ENCODE measurements at regions not wholly inside any gene's neighbourhood (a gene's known extent, or its start where the extent isn't known, plus 50 kb on each side); places are given as distances from the start of the nearest gene placed in this dataset.
A peak's percentile ranks its signal among the peaks of the same experiment; 100 is the strongest.

DNA sequence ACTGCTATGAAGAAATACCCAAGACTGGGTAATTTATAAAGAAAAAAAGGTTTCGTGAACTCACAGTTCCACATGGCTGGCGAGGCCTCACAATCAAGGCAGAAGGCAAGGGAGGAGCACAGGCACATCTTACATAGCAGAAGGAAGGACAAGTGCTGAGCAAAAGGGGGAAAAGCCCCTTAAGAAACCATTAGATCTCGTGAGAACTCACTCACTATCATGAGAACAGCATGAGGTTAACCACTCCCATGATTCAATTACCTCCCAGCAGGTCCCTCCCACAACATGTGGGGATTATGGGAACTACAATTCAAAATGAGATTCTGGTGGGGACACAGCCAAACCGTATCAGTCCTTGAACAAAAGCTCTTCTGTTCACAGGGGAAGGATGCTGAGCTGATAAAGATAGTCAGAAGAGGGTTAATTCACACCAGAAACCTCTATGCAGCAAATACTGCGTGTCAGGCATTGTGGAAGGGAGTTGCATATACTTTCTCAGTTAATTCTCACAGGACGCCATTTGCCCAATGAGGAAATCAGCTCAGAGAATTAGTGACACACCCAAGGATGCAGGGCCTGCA lies 246.2 kb downstream of the FOXO1 start:
- peaks cover 12% of the 10 kb centered on the region for H3K4me1 Mint-ChIP-seq
- H3K27me3 Mint-ChIP-seq: no peaks in the 10 kb centered on the region
- no peaks in the 10 kb centered on the region for H3K36me3 Mint-ChIP-seq (ENCODE audit: low read depth)
- no peaks in the 10 kb centered on the region for H3K9me3 Mint-ChIP-seq
- no peak overlapping the region for H3K4me3 Mint-ChIP-seq
- peak overlapping the region; percentile 39 for H3K27ac Mint-ChIP-seq
- peak; percentile 70 for ATAC-seq (replicated peaks)

DNA sequence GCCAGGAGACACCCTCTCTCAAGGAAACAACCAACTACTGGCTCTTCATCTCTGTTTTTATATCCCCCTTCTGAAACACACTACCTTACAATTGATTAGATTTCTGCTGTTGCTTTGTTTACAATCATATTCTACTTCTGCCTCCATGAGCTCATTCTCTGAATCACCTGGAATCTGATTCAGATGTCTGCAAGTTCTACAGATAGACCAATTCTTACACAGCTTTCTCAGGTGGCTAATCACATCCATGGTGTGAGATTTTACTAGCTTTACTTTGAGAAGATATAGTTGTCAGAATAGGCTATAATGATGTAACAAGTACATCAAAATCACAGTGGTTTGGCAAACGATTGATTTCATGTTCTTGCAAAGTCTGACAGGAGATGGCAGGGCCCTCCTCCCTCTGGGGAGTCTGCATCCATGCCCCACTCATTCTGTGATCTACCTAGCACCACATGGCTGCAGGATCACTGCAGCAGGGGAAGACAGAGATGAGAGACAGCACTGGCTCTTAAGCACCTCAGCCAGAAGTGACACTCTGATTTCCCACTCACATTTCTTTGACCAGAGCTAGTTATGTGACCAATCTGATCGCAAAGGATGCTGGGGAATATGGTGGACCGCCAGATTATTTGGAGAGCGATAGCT lies 243.7 kb downstream of the FOXO1 start:
- Mint-ChIP-seq H3K4me1 (peaks cover 12% of the 10 kb centered on the region), H3K9me3 (no peaks in the 10 kb centered on the region), H3K36me3 (ENCODE audit: low read depth) (no peaks in the 10 kb centered on the region), H3K4me3 (no peak overlapping the region), H3K27ac (peak overlapping the region; percentile 37), H3K27me3 (no peaks in the 10 kb centered on the region)
- ATAC-seq (replicated peaks): peak; percentile 76

DNA sequence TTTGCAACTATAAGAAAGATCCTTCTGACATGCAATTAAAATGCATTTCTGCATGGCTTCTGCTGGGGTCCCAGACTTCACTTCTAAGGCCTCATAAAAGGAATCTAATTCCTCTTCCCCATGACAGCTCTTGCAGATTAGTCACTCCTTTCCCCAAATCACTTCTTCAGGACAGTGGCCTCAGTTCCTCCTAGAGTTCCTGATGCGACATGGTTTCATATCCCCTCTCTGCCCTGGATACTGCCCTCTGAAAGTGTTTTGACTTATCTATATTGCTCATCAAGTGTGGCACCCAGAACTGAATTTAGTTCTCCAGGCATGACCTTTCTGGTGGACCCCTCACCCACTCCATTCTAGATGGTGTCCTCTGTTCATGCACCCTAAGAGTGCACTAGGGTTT lies 238.1 kb downstream of the FOXO1 start:
- Mint-ChIP-seq H3K27ac (no peak overlapping the region), H3K27me3 (no peaks in the 10 kb centered on the region), H3K4me3 (no peak overlapping the region), H3K9me3 (no peaks in the 10 kb centered on the region), H3K36me3 (ENCODE audit: low read depth) (no peaks in the 10 kb centered on the region), H3K4me1 (peaks cover 16% of the 10 kb centered on the region)
- ATAC-seq (replicated peaks): no peak

DNA sequence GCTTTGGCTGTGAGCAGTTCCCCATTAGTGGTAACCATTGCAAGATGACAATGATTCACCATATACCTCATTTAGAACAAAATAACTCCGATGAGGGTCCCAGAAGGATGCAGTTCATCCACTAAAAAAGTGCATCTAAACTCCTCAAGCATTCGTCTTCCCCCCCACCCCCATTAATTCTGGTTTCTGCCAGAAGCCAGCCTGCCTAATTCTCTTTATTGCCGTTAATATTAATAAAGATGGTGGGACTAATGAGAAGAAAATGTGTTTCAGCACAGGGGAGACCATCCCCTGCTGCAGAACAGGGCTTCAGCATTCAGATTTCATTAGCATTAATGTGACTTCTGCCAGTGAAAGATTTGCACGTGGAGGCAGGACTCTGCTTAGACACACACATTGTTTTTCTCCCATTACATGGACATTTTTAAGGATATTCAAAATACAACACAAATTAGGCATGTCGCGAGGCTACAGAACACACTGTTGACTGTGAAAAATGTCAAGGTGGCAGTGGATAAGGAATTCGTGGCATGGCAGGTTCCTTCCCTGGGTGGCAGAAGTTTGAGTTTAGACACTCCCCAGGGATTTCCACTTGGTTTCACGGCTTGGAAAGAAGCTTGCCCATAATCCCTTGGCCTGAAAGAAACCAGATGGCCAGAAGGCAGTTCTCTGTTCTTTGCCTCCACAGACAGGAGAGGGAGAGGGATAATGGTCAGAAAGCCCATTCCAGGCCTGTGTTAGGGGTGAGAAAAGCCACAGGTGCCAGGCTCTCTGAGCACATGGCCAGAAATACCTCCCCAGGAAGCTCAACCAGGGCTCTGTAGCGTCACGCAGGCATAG lies 236.5 kb downstream of the FOXO1 start:
- H3K4me1 Mint-ChIP-seq: peaks cover 27% of the 10 kb centered on the region
- H3K9me3 Mint-ChIP-seq: no peaks in the 10 kb centered on the region
- no peak overlapping the region for H3K4me3 Mint-ChIP-seq
- H3K27me3 Mint-ChIP-seq: no peaks in the 10 kb centered on the region
- no peak for ATAC-seq (replicated peaks)
- no peak overlapping the region for H3K27ac Mint-ChIP-seq
- H3K36me3 Mint-ChIP-seq (ENCODE audit: low read depth): no peaks in the 10 kb centered on the region

DNA sequence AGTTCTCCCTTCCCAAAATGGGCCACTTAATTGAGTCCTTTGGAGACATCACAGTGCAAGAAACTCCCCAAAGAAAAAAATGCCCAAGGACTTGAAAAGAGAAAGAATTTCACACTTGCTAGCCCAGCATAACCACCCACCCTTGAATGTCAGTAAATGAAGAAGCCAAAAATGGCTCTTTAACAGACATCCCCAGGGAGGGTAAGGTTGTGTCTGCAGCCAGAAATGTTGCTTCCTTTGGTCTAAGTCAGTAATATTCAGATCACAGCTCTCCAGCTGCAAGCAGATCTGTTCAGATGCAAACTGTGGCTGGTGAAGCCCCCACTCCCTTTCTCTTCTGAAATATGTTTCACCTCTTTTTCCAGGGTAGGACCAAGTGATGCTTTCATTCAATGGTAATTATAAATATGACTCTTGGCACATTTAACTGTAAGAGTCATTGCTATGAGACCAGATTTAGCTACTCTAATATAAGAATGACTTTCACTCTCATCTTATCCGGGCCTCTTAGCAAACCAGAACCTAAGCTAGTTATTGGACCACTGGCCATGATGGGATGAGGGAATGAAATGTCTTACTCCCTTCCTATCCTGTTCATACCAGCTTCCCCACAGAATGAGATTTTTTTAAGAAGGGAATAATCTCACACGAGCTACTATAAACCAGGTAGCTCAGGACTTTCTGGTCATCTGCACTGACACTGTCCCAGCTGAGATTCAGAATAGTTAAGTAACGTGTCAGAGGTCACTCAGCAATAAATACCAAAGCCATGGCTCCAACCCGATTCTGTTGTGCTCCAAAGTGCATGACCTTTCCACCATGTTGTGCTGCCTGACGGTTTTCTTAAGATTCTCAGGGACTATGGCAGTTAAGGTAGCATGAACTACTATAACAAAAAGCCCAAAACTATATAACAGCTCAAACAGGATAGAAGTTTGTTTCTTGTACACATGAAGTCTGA lies 234.1 kb downstream of the FOXO1 start:
- H3K27ac Mint-ChIP-seq: no peak overlapping the region
- ATAC-seq (replicated peaks): peak; percentile 10
- no peaks in the 10 kb centered on the region for H3K9me3 Mint-ChIP-seq
- peaks cover 31% of the 10 kb centered on the region for H3K4me1 Mint-ChIP-seq
- no peaks in the 10 kb centered on the region for H3K27me3 Mint-ChIP-seq
- H3K4me3 Mint-ChIP-seq: no peak overlapping the region
- H3K36me3 Mint-ChIP-seq (ENCODE audit: low read depth): no peaks in the 10 kb centered on the region

DNA sequence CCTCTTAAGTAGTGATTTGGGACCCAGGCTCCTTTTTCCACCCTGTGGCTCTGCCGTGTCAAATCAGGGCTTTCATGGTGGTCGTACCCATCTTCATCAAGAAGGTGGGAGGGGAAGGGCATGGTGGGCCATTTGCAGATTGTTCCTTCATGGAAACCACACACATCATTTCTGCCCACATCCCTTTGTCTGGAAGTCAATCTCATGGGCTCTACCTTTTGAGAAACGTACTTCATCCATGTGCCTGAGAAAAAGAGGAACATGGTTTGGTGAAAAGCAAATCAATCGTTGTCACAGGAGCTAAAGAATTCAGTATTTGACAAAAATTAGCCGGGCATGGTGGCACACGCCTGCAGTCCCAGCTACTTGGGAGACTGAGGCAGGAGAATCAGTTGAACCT lies 233.4 kb downstream of the FOXO1 start:
- no peak overlapping the region for H3K4me3 Mint-ChIP-seq
- no peaks in the 10 kb centered on the region for H3K9me3 Mint-ChIP-seq
- peaks cover 33% of the 10 kb centered on the region for H3K4me1 Mint-ChIP-seq
- no peaks in the 10 kb centered on the region for H3K27me3 Mint-ChIP-seq
- H3K27ac Mint-ChIP-seq: peak overlapping the region; percentile 66
- ATAC-seq (replicated peaks): no peak
- no peaks in the 10 kb centered on the region for H3K36me3 Mint-ChIP-seq (ENCODE audit: low read depth)

DNA sequence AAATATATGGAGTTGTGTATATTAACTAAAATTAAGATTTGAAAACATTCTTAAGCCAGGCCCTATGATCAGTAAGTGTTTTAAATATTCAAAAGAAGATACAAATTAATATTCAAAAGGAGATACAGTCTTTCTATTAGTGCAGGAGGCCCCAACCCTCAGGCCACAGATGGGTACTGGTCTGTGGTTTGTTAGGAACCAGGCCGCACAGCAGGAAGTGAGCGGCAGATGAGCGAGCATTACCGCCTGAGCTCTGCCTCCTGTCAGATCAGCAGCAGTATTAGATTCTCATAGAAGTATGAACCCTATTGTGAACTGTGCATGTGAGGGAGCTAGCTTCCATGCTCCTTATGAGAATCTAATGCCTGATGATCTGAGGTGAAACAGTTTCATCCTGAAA lies 232.9 kb downstream of the FOXO1 start:
- Mint-ChIP-seq H3K27me3 (no peaks in the 10 kb centered on the region), H3K9me3 (no peaks in the 10 kb centered on the region), H3K36me3 (ENCODE audit: low read depth) (no peaks in the 10 kb centered on the region), H3K4me1 (peaks cover 39% of the 10 kb centered on the region), H3K27ac (peak overlapping the region; percentile 66), H3K4me3 (peak overlapping the region; percentile 26)
- peak; percentile 73 for ATAC-seq (replicated peaks)

DNA sequence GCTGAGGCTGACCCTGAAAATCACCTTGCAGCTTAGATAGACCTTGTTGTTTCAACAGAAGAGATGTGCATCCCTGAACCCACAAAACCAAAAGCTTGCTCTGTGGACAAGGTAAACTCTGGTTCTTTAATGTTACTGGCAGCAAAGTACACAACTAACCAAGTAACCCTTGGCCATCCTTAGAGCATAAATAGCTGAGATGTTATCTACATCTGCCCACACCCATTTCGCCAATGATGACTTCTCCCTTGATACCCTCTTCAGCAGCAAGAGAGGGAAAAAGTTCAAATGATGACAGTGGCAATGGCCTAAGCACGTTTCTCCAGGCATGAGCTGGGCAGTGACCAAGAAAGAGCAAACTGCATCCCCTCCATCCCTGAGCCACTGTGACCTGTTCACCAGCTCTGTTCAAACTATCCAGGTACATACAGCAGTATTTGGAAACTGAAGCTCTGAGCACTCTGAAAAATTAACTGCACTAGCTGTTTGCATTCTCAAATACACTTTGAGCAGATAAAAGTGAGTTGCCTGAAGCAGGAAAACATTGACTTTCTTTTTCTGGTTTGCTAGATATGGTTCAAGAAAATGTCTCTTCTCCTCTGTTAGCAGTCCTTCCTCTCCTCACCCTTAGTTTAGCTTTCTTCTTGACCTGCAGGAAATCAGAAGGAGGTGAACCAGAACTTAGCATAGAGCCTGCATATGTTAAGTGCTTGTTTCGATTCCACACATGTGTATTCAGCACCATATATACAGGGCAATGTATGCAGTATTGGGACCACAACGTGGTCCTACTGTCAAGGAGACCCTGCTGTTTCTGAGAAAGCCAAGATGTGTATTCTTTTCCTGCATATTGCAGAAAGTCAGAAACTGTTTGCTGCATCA lies 231.7 kb downstream of the FOXO1 start:
- Mint-ChIP-seq H3K9me3 (no peaks in the 10 kb centered on the region), H3K27ac (peak overlapping the region; percentile 55), H3K4me1 (peaks cover 47% of the 10 kb centered on the region), H3K36me3 (ENCODE audit: low read depth) (no peaks in the 10 kb centered on the region), H3K27me3 (no peaks in the 10 kb centered on the region), H3K4me3 (peak overlapping the region; percentile 57)
- no peak for ATAC-seq (replicated peaks)

DNA sequence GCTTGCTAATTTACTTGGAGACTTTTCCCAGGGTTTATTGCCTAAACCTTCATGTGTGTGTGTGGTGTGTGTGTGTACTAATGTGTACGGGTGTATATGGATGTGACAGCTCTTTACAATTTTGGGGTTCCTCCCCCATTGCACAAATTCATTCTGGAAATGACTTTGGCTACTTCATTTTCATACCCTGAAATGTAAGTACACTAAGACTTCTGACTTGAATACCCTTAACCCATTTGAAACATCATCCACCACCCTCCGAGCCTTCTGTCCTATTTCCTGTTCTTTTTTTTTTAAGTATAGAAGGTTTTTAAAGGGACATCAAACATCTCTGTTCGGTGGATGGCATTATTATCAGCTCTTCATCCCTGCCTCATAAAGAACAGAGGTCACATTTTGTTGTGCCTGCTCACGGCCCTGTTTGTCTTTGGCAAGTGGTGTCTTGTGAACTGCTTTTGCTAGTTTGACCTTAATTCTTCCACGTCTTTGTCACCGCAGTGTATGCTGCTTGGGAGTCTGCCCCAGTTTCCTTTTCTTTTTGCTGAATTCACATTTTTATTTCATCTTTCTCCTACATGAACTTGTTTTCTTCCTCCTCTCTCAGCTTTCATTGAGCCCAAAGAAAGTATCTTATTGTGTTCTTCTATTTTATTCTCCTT lies 228.3 kb downstream of the FOXO1 start:
- H3K36me3 Mint-ChIP-seq (ENCODE audit: low read depth): no peaks in the 10 kb centered on the region
- H3K4me1 Mint-ChIP-seq: peaks cover 31% of the 10 kb centered on the region
- no peaks in the 10 kb centered on the region for H3K27me3 Mint-ChIP-seq
- peak overlapping the region; percentile 69 for H3K4me3 Mint-ChIP-seq
- no peaks in the 10 kb centered on the region for H3K9me3 Mint-ChIP-seq
- ATAC-seq (replicated peaks): peak; percentile 64
- H3K27ac Mint-ChIP-seq: peak overlapping the region; percentile 76

DNA sequence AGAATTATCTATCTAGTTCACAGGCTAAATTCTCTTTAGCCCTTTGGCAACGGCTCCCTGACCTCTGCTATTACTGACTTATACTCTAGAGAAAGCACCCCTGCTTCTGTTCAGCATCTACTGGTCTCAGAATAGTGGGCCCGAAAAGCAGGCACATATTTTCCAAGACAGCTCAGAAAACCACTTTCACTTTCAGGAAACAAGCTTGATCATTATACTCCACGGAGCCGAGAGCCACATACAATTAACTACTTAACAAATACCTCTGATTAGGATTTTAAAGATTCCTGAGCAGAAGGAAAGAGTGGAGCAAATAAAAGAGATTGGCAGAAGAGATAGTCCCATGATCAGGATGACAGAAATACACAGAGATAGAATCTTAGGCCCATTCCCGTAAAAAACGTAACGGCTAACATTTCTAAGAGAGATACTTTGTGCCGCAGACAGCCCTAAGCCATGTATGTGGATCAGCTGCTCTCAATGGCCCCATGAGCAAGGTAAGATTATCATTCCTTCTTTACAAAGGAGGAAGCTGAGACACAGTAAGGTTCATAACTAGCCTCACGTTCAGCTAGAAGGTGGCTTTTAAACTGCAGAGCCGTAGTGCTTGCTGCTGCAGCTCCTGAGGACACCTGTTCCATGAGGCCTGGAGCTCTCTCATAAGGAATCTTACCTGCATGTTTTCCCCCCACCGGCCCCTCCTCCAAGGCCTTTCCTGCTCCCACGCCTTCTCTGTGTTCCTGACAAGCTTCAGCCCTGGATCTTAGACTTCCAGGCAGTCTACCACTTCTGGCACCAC lies 227.2 kb downstream of the FOXO1 start:
- peak; percentile 66 for ATAC-seq (replicated peaks)
- Mint-ChIP-seq H3K36me3 (ENCODE audit: low read depth) (no peaks in the 10 kb centered on the region), H3K4me3 (peak overlapping the region; percentile 69), H3K4me1 (peaks cover 26% of the 10 kb centered on the region), H3K27me3 (no peaks in the 10 kb centered on the region), H3K9me3 (no peaks in the 10 kb centered on the region), H3K27ac (peak overlapping the region; percentile 76)

DNA sequence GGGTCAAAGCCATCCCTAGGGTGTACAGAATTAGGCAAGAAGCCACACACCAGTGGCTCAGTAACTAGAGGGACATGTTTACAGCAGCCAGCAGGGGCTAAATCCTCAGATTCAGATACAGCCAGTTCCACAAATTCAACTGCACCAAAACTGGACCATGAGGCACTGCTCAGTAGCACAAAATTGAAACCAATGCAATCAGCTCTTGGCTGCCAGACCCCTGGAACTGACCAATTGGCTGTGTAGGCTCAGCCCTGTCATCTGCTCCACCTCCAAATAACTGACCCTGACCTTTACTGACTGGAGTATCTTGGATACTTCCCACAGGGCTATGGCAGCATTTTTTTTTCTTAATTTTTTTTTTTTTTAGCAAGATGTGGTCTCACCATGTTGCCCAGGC lies 226.5 kb downstream of the FOXO1 start:
- H3K27me3 Mint-ChIP-seq: no peaks in the 10 kb centered on the region
- no peaks in the 10 kb centered on the region for H3K36me3 Mint-ChIP-seq (ENCODE audit: low read depth)

DNA sequence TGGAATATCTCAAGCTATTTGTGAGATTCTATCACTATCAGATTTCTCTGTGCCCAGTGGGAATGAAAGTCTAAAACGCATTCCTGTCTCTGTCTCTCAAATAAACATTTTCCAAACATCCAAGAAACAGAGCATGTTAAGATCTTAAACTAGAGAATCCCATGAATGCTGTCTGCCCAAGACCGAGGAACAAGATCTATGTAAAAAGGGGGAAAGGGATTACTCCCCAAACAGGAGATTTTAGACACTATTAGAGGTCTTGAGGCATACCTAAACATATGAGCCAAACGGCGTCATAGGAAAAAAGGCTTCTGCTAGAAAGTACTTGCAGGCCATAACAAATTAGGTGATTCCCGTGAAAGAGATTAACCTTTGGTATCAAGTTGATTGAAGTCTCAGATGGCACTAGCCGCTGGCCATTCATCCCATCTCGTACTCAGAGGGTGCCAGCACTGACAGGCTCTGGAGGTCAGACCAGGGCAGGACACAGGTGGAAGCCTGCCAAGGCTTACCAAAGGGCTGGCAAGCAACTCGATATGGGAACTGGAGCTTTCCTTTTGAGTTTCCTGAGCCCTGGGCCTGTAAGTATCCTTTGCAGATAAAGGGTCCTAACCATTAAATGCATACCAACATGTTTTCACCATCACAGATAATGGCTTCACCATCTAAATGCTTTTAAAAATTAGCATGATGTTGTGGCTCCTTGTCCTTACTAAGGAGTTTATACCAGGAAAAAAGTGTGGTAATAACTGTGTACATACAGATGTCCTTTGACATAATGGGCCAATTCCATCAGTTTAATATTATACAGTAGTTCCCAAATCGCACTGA lies 225.2 kb downstream of the FOXO1 start:
- no peak overlapping the region for H3K4me3 Mint-ChIP-seq
- no peaks in the 10 kb centered on the region for H3K9me3 Mint-ChIP-seq
- peaks cover 22% of the 10 kb centered on the region for H3K4me1 Mint-ChIP-seq
- H3K27me3 Mint-ChIP-seq: no peaks in the 10 kb centered on the region
- no peak overlapping the region for H3K27ac Mint-ChIP-seq
- no peak for ATAC-seq (replicated peaks)
- H3K36me3 Mint-ChIP-seq (ENCODE audit: low read depth): no peaks in the 10 kb centered on the region

More for the DNA sequence above, 226.5 kb downstream of the FOXO1 start:
- ATAC-seq (replicated peaks): no peak
- Mint-ChIP-seq H3K4me3 (peak overlapping the region; percentile 69), H3K27ac (no peak overlapping the region), H3K9me3 (no peaks in the 10 kb centered on the region), H3K4me1 (peaks cover 20% of the 10 kb centered on the region)
